Breast epithelium (tissue), 4 donors: ENCODE measurements at regions not wholly inside any gene's neighbourhood (a gene's known extent, or its start where the extent isn't known, plus 50 kb on each side); places are given as distances from the start of the nearest gene placed in this dataset.

Experiments
- DNase-seq, 2 donors: peaks; one replicate each; pipeline ENCODE4 v3.0.0-alpha.2; 2019; ENCODE audit warnings: low spot score in 2 of 2
- H3K27ac ChIP-seq, 2 donors: fragments of 200-600 bp; sonication (generic) in 1 of 2; one replicate each; pipeline ENCODE4 v1.5.1; 2016 to 2019; ENCODE audit warnings: mild to moderate bottlenecking in 1 of 2
- H3K27me3 ChIP-seq, 2 donors: fragments of 200-600 bp; sonication (generic) in 1 of 2; one replicate each; pipeline versions ENCODE4 v1.5.1 to v1.6.0; 2017 to 2019; ENCODE audit warnings: control low read depth in 1 of 2, mild to moderate bottlenecking in 1 of 2
- H3K36me3 ChIP-seq: fragments of 200-600 bp; one replicate; pipeline ENCODE4 v1.5.1; 2019
- H3K4me1 ChIP-seq, 2 donors: fragments of 200-600 bp; sonication (generic); one replicate each; pipeline ENCODE4 v1.5.1; 2016 to 2019; ENCODE audit warnings: control low read depth in 1 of 2
- H3K4me3 ChIP-seq, 3 donors: fragments of 200-600 bp; sonication (generic); 1 replicate in 2 of 3; 2 replicates in 1 of 3; pipeline ENCODE4 v1.5.1; 2016 to 2019; ENCODE audit warnings: mild to moderate bottlenecking in 3 of 3, moderate library complexity in 2 of 3
- H3K9me3 ChIP-seq, 2 donors: fragments of 200-600 bp; sonication (generic) in 1 of 2; one replicate each; pipeline ENCODE4 v1.5.1; 2016 to 2019; ENCODE audit warnings: control low read depth in 1 of 2
- CTCF ChIP-seq, 3 donors: fragments of 450-650 bp; IDR thresholded peaks; one replicate each; pipeline ENCODE4 v1.5.1; 2016 to 2017; ENCODE audit warnings: antibody characterized with exemption in 3 of 3, mild to moderate bottlenecking in 3 of 3, moderate library complexity in 3 of 3
- POLR2A ChIP-seq: fragments of 450-650 bp; IDR thresholded peaks from one replicate; pipeline ENCODE4 v1.6.1; 2016; ENCODE audit warnings: antibody characterized with exemption, mild to moderate bottlenecking, moderate library complexity
- POLR2AphosphoS5 ChIP-seq, 3 donors: sonication (generic); formaldehyde crosslinking; IDR thresholded peaks; one replicate each; pipeline ENCODE4 v1.6.1; 2017; ENCODE audit warnings: antibody characterized with exemption in 3 of 3
- intact Hi-C: fragments of 100-400 bp; cut with DNase I; formaldehyde crosslinking; loops from one replicate; pipeline ENCODE4 v1.15.1; 2023; ENCODE audit warnings: low total_unique reads

- Histone ChIP-seq H3K4me1 (no peaks in the 10 kb centered on the region), H3K9me3 (no peaks in the 10 kb centered on the region), H3K36me3 (no peaks in the 10 kb centered on the region), H3K27me3 (no peaks in the 10 kb centered on the region), H3K27ac (no peak overlapping the region), H3K4me3 (no peak overlapping the region)
- TF ChIP-seq CTCF (IDR thresholded peaks at IDR 0.05) (no peak), POLR2A (no peak), POLR2AphosphoS5 (IDR thresholded peaks at IDR 0.05) (no peak)
- no peak for DNase-seq
- intact Hi-C loops, result no loop called here
These were observed 210.1 kb upstream of the PELI2 start for GRCh38 chr14:55908106-55908505.

DNA sequence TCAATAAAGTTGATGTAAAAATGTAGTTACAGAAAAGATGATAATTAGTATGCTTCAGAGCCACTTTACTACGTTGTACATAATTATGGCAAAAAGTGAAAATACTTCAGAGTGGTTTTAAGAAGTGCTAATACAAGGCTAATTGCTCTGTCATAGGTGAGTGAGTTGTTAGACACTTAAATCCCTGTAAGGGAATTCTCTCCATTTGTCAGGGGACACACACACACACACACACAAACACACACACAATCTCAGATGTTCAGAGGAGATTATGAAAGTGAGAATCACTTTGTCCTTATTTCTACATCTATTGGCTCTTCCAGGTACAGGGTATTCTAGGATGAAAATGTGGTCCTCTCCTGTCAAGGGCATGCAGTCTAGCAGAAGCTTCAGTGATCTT is 208.3 kb upstream of the PELI2 start:
- Histone ChIP-seq H3K4me1 (no peaks in the 10 kb centered on the region), H3K27ac (no peak overlapping the region), H3K27me3 (no peaks in the 10 kb centered on the region), H3K36me3 (no peaks in the 10 kb centered on the region), H3K4me3 (no peak overlapping the region), H3K9me3 (no peaks in the 10 kb centered on the region)
- TF ChIP-seq CTCF (IDR thresholded peaks at IDR 0.05) (no peak), POLR2AphosphoS5 (IDR thresholded peaks at IDR 0.05) (no peak), POLR2A (no peak)
- intact Hi-C loops, result no loop called here
- DNase-seq, result no peak

DNA sequence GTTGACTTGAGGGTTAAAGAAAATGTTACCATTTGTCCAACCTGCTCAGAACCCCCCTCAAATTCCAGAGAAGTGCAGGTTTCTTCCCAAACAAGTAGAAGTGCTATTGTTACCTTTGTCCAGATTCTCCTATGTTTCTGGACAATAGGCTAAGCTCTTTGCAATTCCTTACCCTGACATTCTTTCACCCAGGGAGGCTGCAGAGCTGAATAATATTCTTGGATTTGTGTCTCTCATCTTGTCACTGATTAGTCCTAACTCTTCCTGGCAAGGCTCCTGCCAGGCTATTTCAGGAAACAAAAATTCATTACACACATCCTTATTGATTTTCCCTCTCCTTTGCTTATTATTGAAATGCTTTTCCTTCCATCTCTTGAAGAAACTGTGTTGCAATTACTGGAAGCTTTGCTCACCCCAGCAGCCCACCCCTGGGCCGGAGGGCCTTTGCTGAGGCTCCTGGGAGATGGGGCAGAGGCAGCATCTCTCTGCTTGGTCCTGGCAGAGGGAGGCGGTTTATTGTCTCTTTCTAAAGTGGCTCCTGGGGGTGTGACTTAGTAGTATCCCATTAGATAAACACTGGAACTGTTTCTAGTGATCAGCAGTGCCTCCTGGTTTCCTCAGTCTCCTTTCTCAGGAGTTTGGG is 207.5 kb upstream of the PELI2 start:
- no peak for DNase-seq
- no peaks in the 10 kb centered on the region for H3K4me1 ChIP-seq
- intact Hi-C loops, result no loop called here
- no peak overlapping the region for H3K4me3 ChIP-seq
- no peaks in the 10 kb centered on the region for H3K36me3 ChIP-seq
- H3K9me3 ChIP-seq, result no peaks in the 10 kb centered on the region
- TF ChIP-seq POLR2AphosphoS5 (IDR thresholded peaks at IDR 0.05) (no peak), POLR2A (no peak), CTCF (IDR thresholded peaks at IDR 0.05) (no peak)
- no peaks in the 10 kb centered on the region for H3K27me3 ChIP-seq
- H3K27ac ChIP-seq, result no peak overlapping the region

GRCh38 chr14:55911776-55912175 is 206.4 kb upstream of the PELI2 start:
- intact Hi-C loops, result no loop called here
- H3K36me3 ChIP-seq, result no peaks in the 10 kb centered on the region
- H3K9me3 ChIP-seq, result no peaks in the 10 kb centered on the region

DNA sequence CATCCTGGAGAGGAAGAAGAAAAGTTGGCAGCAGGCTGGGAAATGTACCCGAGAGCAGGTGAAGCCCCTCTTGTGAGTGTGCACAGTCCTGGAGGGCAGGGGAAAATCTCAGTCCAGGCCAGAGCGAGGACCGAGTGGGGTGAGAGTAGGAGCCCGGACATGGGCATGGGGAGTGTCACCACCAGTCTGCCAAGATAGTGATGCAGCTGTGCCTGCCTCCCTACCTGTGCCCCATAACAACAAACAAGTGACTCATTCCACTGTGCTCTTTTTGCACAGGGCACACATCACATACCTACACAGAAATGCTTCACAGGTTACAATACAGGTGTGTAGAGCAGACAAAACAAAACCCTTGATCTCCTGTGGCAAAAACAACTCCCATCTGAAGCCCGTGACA is 205.9 kb upstream of the PELI2 start:
- intact Hi-C loops, result no loop called here

More at GRCh38 chr14:55911776-55912175, 206.4 kb upstream of the PELI2 start:
- no peak overlapping the region for H3K27ac ChIP-seq
- TF ChIP-seq POLR2A (no peak), CTCF (IDR thresholded peaks at IDR 0.05) (no peak), POLR2AphosphoS5 (IDR thresholded peaks at IDR 0.05) (no peak)
- no peaks in the 10 kb centered on the region for H3K27me3 ChIP-seq
- H3K4me1 ChIP-seq, result no peaks in the 10 kb centered on the region
- no peak for DNase-seq
- H3K4me3 ChIP-seq, result no peak overlapping the region

More for the DNA sequence above, 205.9 kb upstream of the PELI2 start:
- Histone ChIP-seq H3K4me3 (no peak overlapping the region), H3K36me3 (no peaks in the 10 kb centered on the region), H3K4me1 (no peaks in the 10 kb centered on the region), H3K27me3 (no peaks in the 10 kb centered on the region), H3K9me3 (no peaks in the 10 kb centered on the region), H3K27ac (no peak overlapping the region)
- no peak for TF ChIP-seq CTCF (IDR thresholded peaks at IDR 0.05)
- no peak for DNase-seq
